Gastroesophageal sphincter (tissue), 3 donors: ENCODE measurements at regions not wholly inside any gene's neighbourhood (a gene's known extent, or its start where the extent isn't known, plus 50 kb on each side); places are given as distances from the start of the nearest gene placed in this dataset.

Source experiments
- CTCF ChIP-seq, 4 experiments: fragments of 200-600 bp in 2 of 4; fragments of 450-650 bp in 2 of 4; sonication (generic) in 1 of 4; IDR thresholded peaks; one replicate each; pipeline ENCODE4 v1.5.1; 2017 to 2019; ENCODE audit warnings: antibody characterized with exemption in 4 of 4, mild to moderate bottlenecking in 2 of 4, moderate library complexity in 2 of 4
- POLR2A ChIP-seq, 2 donors: fragments of 450-650 bp; IDR thresholded peaks; one replicate each; pipeline ENCODE4 v1.6.1; 2017; ENCODE audit warnings: antibody characterized with exemption in 2 of 2, mild to moderate bottlenecking in 2 of 2, moderate library complexity in 1 of 2
- POLR2AphosphoS5 ChIP-seq: sonication (generic); formaldehyde crosslinking; IDR thresholded peaks from one replicate; pipeline ENCODE4 v1.6.1; 2017; ENCODE audit warnings: antibody characterized with exemption

GRCh38 chr2:23208339-23208738, 176.6 kb upstream of the KLHL29 start:
- TF ChIP-seq CTCF (IDR thresholded peaks at IDR 0.05) (no peak), POLR2A (IDR thresholded peaks at IDR 0.05) (no peak), POLR2AphosphoS5 (no peak)
